ENCODE measurements at regions not wholly inside any gene's neighbourhood (a gene's known extent, or its start where the extent isn't known, plus 50 kb on each side); places are given as distances from the start of the nearest gene placed in this dataset.
"Not testable (repeated sequence)": the region's sequence is repeated elsewhere in the genome, so short reads cannot be mapped to it uniquely, and the experiment has no call there.

DNA sequence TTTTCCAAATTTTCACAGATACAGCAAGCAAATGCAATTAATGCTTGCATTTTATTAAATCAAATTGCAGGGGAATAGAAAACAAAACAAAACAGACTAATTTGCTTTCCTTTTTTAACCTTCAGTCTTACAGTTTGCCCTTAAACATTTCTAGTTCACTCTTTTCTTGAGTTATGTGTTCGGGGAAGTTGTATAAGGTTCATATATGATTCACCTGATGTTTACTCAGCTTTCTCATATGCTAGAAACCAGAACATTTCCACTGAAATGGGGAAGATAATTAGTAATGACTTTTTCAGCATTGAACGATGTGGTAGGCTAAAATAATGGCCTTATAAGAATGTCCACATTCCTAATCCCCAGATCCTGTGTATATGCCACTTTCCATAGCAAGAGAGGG, 176.2 kb upstream of the NBPF9 start:
- DNase-seq: not testable (repeated sequence)

DNA sequence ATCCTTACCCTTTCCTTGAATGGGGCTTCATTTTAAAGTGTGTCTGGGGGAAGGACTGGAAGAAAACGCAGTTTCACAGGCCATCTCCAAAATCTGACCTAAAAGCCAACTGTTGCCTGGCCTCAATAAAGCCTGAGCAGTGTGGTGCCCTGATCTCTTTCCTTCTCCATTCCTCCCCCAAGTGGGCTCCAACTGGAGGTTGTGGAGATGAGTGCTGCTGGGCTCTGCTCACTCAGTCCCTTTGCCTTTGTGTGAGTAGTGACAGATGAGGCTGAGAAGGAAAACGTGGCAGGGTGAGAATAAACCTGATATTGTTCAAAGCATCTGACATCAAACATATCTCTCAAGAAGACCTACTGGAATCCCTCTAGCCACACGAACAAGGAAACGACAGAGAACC, 181.4 kb upstream of the NBPF9 start:
- not testable (repeated sequence) for DNase-seq

DNA sequence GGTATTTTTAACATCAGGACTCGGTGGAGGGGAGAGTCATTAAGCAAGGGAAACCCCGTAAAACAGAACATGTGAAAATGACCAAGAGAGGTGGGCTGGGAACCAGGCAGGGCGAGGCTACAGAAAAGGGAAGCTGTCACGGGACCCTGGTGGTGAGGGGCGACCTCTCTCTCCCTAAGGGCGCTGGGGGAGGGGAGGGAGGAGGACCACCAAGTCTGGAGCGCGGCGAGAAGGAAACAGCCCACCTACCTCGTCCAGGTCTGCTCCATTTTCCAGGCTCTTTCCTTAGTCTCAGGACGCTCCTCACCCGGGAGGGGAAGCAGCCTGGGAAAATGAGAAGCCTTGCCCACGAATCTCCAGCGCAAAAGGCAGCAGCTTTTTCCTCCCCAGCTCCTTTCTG, 181.9 kb upstream of the NBPF9 start:
- not testable (repeated sequence) for DNase-seq

DNA sequence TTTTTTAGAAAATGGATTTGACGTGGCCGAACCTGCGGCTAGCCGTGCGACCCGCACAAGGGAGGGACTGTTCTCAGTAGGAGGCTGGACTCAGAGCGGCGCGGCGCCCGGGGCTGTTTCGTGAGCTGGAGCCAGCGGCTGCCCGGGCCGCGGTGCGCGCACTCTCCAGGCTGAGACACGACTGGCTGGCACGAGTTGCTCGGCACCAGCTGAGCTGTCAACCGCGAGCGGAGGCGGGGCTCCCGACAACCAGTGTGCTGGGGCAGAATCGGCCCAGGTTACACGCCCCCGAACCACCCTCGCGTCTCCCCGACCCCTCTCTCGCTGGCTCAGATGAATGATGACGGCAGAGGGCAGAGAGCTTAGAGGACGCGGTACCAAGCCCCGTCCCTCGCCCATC, 182.3 kb upstream of the NBPF9 start:
- not testable (repeated sequence) for DNase-seq

DNA sequence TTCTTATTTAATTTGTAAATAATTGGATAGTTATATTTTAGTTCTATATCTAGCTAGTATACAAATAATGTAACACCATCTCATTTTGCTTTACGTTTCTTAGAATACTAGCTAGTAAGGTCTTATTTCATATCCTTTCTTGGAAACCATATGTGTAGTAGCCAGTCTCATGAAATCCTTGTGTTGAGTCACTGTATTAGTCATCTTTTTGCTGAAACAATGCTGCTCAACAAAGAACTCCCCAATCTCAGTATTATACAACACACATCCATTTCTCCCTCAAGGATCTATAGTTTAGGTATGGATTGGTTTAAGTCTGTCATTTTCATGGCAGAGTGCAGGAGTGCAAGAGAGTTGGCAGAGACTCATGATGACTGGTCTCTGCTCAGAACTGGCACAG, 185.2 kb upstream of the NBPF9 start:
- not testable (repeated sequence) for DNase-seq

DNA sequence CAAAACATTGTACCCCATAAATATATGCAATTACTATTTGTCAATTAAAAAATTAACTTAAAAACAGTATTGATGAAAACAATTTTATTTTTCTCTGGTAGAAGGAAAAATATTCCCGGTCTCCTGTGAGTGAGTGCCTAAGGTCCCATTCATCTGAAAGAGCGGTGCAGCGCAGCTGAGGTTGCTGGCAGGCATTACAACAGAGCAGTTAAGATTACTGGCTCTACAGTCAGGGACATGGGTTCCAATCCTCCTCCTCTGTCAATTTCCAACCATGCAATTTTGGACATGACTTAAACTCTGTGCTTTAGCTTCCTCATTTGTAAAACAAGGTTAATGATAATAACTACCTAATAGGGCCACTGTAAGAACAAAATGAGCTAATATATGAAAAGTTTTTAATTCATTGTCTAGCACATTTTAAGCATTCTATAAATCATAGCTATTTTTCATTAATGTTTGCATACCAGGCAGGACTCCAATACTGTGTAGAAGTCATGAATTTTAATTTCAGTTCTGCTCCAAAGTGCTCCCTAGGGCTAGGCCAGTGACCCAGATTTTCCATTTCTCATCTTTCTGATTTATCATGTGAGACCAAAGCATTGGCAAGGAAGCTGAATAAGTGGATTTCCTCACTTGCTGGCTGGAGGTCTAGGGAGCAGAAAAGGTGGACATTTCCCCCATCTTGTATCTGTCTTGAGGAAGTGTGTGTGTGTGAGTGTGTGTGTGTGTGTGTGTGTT, 174.2 kb upstream of the NBPF19 start:
- not testable (repeated sequence) for DNase-seq

DNA sequence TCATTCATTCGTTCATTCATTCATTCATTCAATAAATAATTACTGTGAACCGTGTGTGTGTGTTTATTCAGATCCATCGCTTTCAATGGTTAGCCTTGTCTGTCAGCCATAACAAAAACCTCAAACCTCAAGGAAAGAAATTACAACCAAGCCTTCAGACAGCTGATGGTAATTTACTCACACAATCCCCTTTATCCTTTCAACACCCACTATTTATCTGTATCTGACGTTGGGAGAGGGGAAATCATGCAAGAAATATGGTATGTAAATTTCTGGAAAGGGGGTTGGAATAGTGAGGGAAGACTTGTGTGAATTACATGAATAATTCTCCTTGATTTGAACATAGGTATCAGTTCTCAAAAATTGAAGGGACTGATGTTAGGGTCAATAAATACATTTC, 173.6 kb upstream of the NBPF19 start:
- DNase-seq: not testable (repeated sequence)

DNA sequence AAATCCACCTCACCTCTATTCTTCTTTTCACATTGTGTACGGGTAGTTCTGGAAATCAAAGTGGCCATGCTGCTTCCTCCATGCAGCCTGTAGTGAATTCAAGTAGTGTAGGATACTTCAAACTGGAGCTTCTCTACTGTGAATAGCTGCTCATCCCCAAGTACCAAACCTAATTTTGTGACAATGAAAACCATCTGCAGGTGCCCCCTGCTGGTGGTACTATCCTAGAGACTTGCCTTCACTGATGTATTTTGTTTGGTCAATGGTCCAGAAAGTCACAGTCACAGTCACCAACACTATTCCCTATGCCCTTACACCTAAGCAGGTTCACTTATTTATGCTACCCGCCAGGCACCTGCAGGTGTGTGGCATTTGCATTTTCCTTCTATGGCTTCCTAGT, 170.0 kb upstream of the NBPF19 start:
- DNase-seq: not testable (repeated sequence)

DNA sequence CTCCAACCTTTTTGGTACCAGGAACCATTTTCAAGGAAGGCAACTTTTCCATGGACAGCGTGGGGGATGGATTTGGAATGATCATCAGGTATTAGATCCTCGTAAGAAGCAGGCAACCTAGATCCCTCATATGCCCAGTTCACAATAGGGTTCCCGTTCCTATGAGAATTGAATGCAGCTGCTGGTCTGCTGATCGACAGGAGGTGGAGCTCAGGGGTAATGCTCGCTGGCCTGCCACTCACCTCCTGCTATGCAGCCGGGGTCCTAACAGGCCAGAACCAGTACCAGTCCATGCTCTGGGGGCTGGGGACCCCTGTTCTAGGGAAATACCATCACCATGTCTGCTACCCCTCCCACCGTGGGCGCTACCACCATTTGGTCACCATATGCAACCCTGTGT, 167.2 kb upstream of the NBPF19 start:
- not testable (repeated sequence) for DNase-seq

DNA sequence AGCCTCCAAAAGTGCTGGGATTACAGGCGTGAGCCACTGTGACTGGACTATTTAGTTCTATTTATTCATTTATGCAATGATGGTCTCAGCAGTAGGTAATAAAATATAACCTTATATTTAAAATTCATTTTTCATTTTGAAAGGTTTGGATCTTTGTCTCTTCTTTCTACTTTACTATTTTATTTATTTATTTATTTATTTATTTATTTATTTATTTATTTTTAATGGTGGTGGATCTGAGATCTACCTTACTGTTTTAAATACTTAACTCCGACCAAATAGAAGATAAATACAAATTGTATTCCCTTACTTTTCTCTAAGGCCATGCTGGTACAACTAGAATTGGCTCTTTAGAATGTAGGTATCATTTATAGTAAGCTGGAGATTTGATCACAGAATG, 159.9 kb upstream of the NBPF19 start:
- not testable (repeated sequence) for DNase-seq

DNA sequence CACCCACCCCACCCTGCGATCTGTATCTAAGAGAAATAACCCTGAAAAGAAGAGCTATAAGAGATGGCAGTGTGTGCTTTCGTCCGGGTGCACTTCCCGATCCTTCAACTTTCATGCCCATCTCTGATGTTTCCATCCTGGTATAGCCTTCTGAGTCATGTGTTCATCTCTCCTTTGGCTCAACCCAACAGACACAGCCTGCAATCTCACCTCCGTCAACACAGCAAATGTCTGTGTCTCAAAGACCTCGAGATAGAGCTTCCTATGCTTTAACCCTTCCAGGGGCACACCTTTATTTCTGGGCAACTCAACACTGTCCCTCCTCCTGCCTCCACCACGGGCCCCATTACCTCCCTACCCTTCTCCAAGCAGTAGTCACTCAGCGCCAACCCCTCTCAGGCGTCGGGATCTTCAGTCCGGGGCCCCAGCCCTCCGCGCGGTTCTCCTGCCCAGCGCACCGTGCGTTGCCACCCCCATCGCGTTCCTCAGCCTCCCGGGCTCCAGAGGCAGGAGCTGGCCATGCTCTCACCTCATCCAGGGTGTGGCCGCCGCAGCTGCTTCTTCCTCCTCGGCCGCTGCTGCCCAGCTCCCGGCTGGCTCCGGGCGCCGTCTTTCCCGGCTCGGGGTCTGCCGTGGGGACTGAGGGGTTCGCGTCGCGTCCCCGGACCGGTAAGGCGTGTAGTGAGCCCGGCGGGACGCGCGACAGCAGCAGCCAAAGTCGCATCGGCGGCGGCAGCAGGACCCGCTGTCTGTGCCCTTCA, 153.7 kb upstream of the NBPF19 start:
- not testable (repeated sequence) for DNase-seq

DNA sequence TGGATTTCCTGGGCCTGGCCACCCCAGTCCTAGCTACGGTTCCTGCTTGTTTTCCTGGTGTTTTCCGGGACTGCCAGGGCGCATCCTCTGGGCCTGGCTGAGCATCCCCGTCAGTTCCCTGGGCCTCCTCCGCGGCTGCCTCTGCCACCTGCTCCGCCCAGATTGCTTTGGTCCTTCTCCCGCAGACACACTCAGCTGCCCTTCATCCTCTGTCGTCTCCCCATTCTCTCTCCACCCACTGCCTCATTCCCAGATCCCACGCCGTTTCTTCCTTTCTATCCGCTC, 153.2 kb upstream of the NBPF19 start:
- DNase-seq: not testable (repeated sequence)

DNA sequence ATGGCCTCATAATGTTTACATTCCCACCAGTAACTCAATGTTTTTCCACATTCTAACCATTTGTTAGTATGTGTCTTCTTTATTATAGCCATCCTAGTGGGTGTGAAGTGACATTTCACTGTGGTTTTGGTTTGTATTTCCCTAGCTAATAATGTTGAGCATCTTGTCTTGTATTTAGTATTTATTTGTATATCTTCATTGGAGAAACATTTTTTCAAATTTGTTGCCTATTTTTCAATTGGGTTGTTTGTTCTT, 144.8 kb upstream of the NBPF19 start:
- DNase-seq: not testable (repeated sequence)

DNA sequence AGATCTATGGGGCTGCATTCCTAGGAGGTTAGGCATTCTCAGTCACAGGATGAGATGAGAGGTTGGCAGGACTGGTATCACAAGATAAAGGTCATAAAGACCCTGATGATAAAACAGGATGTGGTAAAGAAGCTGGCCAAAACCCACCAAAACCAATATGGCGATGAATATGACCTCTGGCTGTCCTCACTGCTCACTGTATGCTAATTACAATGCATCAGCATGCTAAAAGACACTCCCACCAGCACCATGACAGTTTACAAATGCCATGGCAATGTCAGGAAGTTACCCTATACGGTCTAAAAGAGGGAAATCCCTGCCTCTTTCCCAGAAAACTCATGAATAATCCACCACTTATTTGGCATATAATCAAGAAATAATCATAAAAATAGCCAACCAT, 138.8 kb upstream of the NBPF19 start:
- not testable (repeated sequence) for DNase-seq

DNA sequence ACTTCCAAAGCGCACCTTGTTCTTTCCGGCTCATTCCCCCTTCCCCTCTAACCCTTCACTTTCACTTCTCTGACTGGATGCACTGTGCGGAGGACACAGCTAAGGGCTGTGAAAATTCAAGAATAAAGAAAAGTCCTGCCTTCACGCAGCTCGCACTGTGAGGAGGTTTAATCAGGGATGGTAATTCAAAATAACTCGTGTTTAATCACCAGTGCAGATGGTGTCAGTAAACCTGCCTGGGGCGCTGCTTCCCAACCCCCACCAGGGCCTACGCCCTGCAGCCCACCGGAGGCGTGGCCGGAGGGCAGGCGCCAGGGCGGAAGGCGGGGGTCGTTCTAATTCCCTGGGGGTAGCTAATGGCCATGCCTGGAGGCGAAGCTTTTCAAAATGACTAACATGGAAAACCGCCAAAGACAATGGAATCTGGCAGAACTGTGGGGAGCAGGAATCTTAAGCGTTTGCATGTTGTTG, 136.6 kb upstream of the NBPF19 start:
- not testable (repeated sequence) for DNase-seq

DNA sequence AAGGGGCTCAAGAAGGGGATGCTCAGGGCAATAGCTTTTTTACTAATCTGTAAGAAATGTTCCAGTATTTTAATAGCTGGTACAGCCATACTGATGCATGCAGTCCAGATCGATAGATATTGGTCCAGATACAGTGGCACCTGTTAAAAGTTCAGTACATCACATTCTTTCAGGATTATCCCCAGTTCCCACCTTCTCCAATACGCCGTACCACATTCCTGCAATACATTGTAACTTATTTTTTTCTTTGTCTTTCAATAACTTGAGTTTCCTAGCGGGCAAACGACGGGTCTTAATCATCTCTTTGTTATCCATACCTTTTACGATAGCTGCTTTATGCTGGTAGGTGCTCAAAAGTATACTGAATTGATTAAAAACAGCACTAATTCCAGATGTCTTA, 136.1 kb upstream of the NBPF19 start:
- DNase-seq: not testable (repeated sequence)

DNA sequence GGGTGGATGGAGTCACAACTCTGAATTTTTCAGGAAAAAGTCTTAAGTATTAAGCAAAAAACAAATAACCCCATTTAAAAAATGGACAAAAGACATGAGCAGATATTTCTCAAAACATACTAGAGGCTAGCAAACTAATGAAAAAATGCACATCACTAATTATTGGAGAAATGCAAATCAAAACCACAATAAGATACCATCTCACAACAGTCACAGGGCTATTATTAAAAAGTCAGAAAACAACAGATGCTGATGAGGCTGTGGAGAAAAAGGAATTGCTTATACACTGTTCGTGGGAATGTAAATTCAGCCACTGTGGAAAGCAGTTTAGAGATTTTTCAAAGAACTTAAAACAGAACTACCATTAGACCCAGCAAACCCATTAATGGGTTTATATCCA, 125.4 kb upstream of the NBPF19 start:
- not testable (repeated sequence) for DNase-seq

DNA sequence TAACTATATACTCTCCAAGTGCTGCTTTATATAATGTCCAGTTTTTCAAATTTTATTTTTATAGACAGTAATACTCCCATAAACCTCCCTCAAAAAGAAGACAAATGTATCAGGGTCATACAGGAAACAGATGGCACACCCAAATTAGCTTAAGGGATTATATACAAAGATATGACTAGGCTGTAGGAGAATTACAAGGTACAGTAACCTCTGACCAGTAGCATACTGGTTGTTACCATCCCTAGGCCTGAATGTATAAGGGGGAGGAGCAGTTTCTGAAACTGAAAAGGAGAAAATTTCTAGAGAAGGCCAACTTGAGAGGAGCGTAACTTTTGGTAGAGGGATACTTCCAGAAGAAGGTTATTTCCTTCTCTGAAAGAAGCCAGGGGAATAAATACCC, 122.6 kb upstream of the NBPF19 start:
- DNase-seq: not testable (repeated sequence)

DNA sequence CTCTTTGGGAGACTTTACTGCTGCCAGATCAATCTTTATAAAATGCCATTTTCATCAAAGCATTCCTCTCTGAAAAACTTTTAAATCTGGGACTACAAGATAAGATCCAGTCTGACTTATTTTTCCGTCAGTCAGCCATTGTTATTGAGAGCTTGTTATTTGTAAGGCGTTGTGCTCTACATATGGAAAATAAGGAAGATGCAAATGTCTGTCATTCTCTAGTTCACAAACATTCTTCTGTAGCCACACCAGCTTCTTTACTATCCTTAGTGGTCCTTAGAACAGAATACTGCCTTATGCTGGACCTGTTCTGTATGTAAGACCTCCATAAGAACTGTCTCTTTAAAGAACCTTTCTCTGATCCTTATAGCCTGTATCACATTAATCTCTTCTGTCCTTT, 120.3 kb upstream of the NBPF19 start:
- not testable (repeated sequence) for DNase-seq

DNA sequence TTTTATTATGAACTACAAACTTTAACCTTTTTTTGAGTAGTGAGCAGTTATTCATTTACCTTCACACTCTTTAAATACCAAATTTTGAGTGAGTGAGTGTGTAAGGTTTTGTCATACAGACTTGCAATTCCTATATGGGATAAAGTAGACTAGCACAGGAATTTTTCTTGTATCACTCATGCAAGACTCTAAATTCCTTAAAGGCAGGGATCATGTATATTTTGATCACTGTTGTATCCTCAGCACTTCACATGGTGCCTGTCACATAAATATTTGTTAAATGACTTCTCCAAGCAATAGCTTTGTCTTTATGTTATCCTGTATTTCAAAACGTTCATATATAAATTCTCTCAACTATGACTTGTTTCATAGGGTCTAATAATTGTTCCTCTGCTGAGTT, 119.1 kb upstream of the NBPF19 start:
- DNase-seq: not testable (repeated sequence)

DNA sequence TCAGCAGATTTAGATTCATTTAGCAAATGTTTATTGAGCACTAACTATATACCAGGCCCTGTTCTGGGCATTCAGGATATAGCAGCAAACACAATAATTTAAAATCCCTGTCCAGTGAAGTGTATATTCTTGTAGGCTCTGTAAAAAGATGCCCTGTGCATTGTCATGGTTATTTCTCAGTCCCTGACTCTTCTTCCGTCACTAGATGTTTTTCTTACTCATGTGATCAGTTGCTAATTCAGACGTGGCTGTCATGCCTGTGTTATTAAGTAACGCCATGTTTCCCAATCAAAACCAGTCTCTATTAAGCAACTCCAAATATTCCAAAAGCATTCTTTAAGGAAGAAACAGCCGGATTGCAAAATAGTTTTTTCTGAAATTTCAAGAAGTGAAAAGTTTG, 118.7 kb upstream of the NBPF19 start:
- not testable (repeated sequence) for DNase-seq

DNA sequence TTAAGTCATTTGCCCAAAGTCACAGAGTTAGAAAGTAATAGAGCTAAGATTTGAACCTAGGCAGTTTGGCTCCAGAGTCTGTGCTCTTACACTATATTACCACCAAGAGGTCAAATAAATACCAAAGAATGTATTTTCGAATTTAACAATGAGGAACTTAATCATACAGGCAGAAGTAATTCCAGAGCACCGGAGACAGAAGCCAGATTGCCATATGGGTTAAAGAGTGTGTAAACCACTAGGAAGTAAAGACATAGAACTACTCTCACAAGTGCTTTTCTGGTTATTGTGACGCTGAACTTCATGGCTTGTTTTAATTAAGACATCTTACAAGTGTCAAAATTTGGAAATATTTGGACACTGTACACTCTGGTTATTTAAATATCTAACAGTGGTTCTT, 114.5 kb upstream of the NBPF19 start:
- DNase-seq: not testable (repeated sequence)

DNA sequence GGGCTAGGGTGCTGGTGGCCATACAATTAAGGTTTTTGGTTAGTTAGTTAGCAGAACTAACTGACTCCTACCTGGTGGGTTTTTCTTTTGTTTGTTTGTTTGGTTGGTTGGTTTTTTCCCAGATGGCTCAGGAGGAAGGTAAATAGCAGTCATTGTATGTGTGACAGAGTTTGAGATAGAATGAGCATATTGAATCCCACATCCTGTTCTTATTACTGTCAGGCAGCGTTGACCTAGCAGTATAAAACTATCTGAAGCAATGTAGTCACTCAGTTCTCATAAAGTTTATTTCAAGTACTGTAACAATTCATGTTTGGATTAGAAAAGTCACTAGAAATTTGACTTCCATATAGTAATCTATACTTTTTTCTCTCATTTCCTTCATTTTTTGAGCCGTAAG, 113.5 kb upstream of the NBPF19 start:
- not testable (repeated sequence) for DNase-seq

DNA sequence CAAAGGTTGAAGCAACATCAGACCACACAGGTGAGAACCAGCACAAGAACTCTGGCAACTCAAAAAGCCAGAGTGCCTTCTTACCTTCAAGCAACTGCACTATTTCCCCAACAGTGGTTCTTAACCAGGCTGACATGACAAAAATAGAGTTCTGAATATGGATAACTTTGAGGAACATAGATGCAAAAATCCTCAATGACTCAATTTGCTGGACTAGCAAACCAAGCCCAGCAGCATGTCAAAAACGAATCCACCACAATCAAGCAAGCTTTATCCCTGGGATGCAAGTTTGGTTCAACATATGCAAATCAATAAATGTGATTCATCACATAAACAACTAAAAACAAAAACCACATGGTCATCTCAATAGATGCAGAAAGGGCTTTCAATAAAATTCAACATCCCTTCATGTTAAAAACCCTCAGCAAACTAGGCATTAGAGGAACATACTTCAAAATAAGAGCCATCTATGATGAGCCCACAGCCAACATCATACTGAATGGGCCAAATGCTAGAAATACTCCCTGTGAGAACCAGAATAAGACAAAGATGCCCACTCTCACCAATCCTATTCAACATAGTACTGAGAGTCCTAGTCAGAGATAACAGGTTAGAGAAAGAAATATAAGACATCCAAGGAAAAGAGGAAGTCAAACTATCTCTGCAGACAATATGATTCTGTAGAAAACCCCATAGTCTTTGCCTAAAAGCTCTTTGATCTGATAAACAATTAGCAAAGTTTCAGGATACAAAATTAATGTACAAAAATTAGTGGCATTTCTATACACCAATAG, 110.5 kb upstream of the NBPF19 start:
- not testable (repeated sequence) for DNase-seq

All from fibroblast of skin of right biceps (primary cell).